Activated CD4-positive, alpha-beta memory T cell treated with anti-CD3 and anti-CD28 coated beads for 36 hours (primary cell): ENCODE measurements at regions not wholly inside any gene's neighbourhood (a gene's known extent, or its start where the extent isn't known, plus 50 kb on each side); places are given as distances from the start of the nearest gene placed in this dataset.
"Not testable (repeated sequence)": the region's sequence is repeated elsewhere in the genome, so short reads cannot be mapped to it uniquely, and the experiment has no call there.

Source experiments
- CTCF ChIA-PET: fragments of 350-600 bp; sonication (Branson Sonifier 250); formaldehyde crosslinking; loops from one replicate; lab custom pipeline; 2021; ENCODE audit warnings: antibody characterized with exemption, inconsistent platforms; lab: Charles Lee
- POLR2A ChIA-PET: fragments of 350-600 bp; sonication (Branson Sonifier 250); formaldehyde crosslinking; loops from one replicate; lab custom pipeline; 2021; ENCODE audit warnings: antibody characterized with exemption; lab: Charles Lee
- DNase-seq: peaks from one replicate; pipeline ENCODE4 v3.0.0-alpha.2; 2020
- H3K27ac Mint-ChIP-seq: one replicate; pipeline ENCODE4 v1.8.0; 2021; ENCODE audit warnings: mixed read lengths
- H3K27me3 Mint-ChIP-seq: one replicate; pipeline ENCODE4 v1.8.0; 2021; ENCODE audit warnings: mixed read lengths
- H3K36me3 Mint-ChIP-seq: one replicate; pipeline ENCODE4 v1.8.0; 2021; ENCODE audit warnings: mixed read lengths
- H3K4me1 Mint-ChIP-seq: one replicate; pipeline ENCODE4 v1.8.0; 2021; ENCODE audit warnings: low read depth, mixed read lengths
- H3K4me3 Mint-ChIP-seq: one replicate; pipeline ENCODE4 v1.8.0; 2021; ENCODE audit warnings: mild to moderate bottlenecking, mixed read lengths
- H3K9me3 Mint-ChIP-seq: one replicate; pipeline ENCODE4 v1.8.0; 2021; ENCODE audit warnings: mixed read lengths
- intact Hi-C: fragments of 100-400 bp; cut with micrococcal nuclease; formaldehyde crosslinking; loops from one replicate; pipeline ENCODE4 v1.15.1; 2023

- POLR2A ChIA-PET, result interaction anchor here (0.6 kb wide), 1 partner anchor 1686 kb away, joined by 3 read pairs; no protein-coding TSS in a partner anchor
- Mint-ChIP-seq H3K36me3 (no peaks in the 10 kb centered on the region), H3K9me3 (no peaks in the 10 kb centered on the region), H3K27me3 (no peaks in the 10 kb centered on the region), H3K4me1 (no peaks in the 10 kb centered on the region), H3K27ac (no peak overlapping the region), H3K4me3 (no peak overlapping the region)
- intact Hi-C loops, result no loop called here
- CTCF ChIA-PET, result no interaction called here
- DNase-seq, result no peak
These were observed 109.2 kb downstream of the ZNF486 start for GRCh38 chr19:20276011-20276731.

- POLR2A ChIA-PET, result no interaction called here
- Mint-ChIP-seq H3K36me3 (no peaks in the 10 kb centered on the region), H3K27ac (no peak overlapping the region), H3K9me3 (no peaks in the 10 kb centered on the region), H3K27me3 (no peaks in the 10 kb centered on the region), H3K4me1 (no peaks in the 10 kb centered on the region), H3K4me3 (no peak overlapping the region)
- CTCF ChIA-PET, result no interaction called here
- DNase-seq, result no peak
- intact Hi-C loops, result no loop called here
These were observed 107.0 kb downstream of the ZNF486 start for GRCh38 chr19:20273951-20274570.

DNA sequence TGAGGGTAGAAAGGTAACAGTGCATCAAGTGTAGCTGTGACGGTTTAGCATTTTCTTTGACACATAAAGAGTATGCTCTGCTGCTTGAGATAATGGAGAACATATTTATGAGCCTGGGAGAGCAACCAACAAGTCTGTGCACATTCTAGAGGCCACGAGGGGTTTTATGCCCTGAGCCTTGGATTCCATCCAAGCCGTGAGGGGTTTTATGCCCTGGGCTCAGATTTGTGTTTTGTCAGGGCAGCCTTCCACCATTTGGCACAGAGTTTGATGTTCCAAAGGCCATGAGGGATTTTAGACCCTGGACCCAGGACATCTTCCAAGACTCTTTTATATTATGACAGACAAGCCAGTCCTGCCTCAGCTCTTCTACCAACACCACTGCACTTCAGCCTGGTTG is 106.4 kb downstream of the ZNF486 start:
- no peaks in the 10 kb centered on the region for H3K36me3 Mint-ChIP-seq
- DNase-seq, result no peak

DNA sequence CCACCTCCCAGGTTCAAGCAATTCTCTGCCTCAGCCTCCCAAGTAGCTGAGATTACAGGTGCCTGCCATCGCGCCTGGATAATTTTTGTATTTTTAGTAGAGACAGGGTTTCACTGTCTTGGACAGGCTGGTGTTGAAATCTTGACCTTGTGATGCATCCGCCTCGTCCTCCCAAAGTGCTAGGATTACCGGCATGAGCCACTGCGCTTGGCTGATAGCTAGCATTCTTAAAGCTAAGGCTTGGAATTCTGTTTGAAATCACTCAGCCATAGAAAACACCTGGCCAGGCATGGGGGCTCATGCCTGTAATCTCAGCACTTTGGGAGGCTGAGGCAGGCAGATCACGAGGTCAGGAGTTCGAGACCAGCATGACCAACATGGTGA is 105.6 kb downstream of the ZNF486 start:
- H3K36me3 Mint-ChIP-seq, CTCF ChIA-PET, H3K27ac Mint-ChIP-seq, H3K9me3 Mint-ChIP-seq, H3K4me3 Mint-ChIP-seq, H3K4me1 Mint-ChIP-seq, H3K27me3 Mint-ChIP-seq, DNase-seq, POLR2A ChIA-PET, intact Hi-C loops: not testable (repeated sequence)

More for the DNA sequence above, 106.4 kb downstream of the ZNF486 start:
- intact Hi-C loops, result no loop called here
- no peak overlapping the region for H3K27ac Mint-ChIP-seq
- CTCF ChIA-PET, result no interaction called here
- H3K4me1 Mint-ChIP-seq, result no peaks in the 10 kb centered on the region
- no peak overlapping the region for H3K4me3 Mint-ChIP-seq
- no peaks in the 10 kb centered on the region for H3K9me3 Mint-ChIP-seq
- POLR2A ChIA-PET, result no interaction called here
- H3K27me3 Mint-ChIP-seq, result no peaks in the 10 kb centered on the region

DNA sequence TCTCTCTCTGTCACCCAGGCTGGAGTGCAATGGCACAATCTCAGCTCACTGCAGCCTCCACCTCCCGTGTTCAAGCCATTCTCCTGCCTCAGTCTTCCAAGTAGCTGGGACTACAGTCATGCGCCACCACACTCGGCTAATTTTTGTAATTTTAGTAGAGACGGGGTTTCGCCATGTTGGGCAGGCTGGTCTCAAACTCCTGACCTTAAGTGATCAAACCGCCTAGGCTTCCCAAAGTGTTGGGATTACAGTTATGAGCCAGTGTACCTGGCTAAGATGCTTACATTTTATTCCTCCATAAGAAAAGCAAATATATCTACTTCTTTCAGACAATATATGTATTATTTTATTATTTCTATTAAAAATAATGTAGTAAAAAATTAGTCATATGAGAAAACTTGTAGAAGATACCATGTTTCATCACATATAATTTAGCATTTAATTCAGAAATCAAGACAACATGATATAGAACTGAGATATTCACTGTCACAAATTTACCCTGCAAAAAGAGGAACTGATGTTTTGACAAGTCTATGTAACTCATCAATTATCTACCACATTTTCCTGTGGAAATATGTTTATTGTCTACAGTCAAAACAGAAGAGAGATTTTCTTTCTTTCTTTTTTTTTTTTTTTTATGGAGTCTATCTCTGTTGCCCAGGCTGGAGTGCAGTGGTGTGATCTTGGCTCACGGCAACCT is 105.1 kb downstream of the ZNF486 start:
- POLR2A ChIA-PET, H3K4me3 Mint-ChIP-seq, H3K9me3 Mint-ChIP-seq, intact Hi-C loops, H3K27ac Mint-ChIP-seq, H3K27me3 Mint-ChIP-seq, H3K36me3 Mint-ChIP-seq, H3K4me1 Mint-ChIP-seq, DNase-seq, CTCF ChIA-PET: not testable (repeated sequence)

- Mint-ChIP-seq H3K9me3 (no peaks in the 10 kb centered on the region), H3K4me3 (no peak overlapping the region), H3K27me3 (no peaks in the 10 kb centered on the region), H3K4me1 (no peaks in the 10 kb centered on the region), H3K27ac (no peak overlapping the region), H3K36me3 (no peaks in the 10 kb centered on the region)
- DNase-seq, result no peak
- intact Hi-C loops, result no loop called here
- ChIA-PET CTCF (no interaction called here), POLR2A (no interaction called here)
These were observed 104.4 kb downstream of the ZNF486 start for GRCh38 chr19:20271215-20271926.

DNA sequence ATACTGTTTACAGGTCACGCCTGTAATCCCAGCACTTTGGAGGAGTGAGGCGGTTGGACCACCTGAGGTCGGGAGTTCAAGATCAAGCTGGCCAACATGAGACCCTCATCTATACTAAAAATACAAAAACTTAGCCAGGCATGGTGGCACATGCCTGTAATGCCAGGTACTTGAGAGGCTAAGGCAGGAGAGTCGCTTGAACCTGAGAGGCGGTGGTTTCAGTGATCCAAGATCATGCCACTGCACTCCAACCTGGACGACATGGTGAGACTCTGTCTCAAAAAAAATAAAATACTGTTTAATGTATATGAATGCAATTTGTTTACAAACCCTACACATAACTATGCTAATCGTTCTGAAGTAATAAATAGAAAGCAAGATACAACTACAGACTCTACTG is 102.4 kb downstream of the ZNF486 start:
- ChIA-PET POLR2A (no interaction called here), CTCF (no interaction called here)
- no peak overlapping the region for H3K4me3 Mint-ChIP-seq
- H3K4me1 Mint-ChIP-seq, result no peaks in the 10 kb centered on the region
- H3K9me3 Mint-ChIP-seq, result no peaks in the 10 kb centered on the region
- no peak overlapping the region for H3K27ac Mint-ChIP-seq
- no peak for DNase-seq
- H3K36me3 Mint-ChIP-seq, result no peaks in the 10 kb centered on the region
- intact Hi-C loops, result no loop called here
- no peaks in the 10 kb centered on the region for H3K27me3 Mint-ChIP-seq

DNA sequence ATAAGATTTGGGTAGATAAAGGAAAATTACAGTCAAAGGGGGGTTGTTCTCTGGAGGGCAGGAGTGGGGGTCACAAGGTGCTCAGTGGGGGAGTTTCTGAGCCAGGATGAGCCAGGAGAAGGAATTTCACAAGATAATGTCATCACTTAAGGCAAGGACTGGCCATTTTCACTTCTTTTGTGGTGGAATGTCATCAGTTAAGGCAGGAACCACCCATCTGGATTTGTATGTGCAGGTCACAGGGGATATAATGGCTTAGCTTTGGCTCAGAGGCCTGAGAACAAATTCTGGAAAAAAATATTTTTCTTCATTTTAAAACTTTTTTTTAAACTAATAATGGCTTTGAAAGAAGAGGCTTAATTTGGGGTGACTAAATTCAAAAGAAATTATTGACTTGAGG is 94.5 kb downstream of the ZNF486 start:
- POLR2A ChIA-PET, H3K4me1 Mint-ChIP-seq: not testable (repeated sequence)
- peaks cover 12% of the 10 kb centered on the region for H3K27me3 Mint-ChIP-seq

GRCh38 chr19:20260738-20261137 is 93.7 kb downstream of the ZNF486 start:
- H3K4me1 Mint-ChIP-seq, CTCF ChIA-PET, H3K4me3 Mint-ChIP-seq, H3K36me3 Mint-ChIP-seq, POLR2A ChIA-PET, H3K27ac Mint-ChIP-seq, DNase-seq, H3K9me3 Mint-ChIP-seq, intact Hi-C loops: not testable (repeated sequence)
- H3K27me3 Mint-ChIP-seq, result peaks cover 12% of the 10 kb centered on the region

More for the DNA sequence above, 94.5 kb downstream of the ZNF486 start:
- H3K4me3 Mint-ChIP-seq, intact Hi-C loops, DNase-seq, H3K9me3 Mint-ChIP-seq, H3K27ac Mint-ChIP-seq, H3K36me3 Mint-ChIP-seq: not testable (repeated sequence)
- CTCF ChIA-PET, result interaction anchor here (1.4 kb wide), 1 partner anchor 14 kb away, joined by 6 read pairs; no protein-coding TSS in a partner anchor

GRCh38 chr19:20259615-20260014 is 92.6 kb downstream of the ZNF486 start:
- ChIA-PET CTCF (no interaction called here), POLR2A (no interaction called here)
- no peaks in the 10 kb centered on the region for H3K36me3 Mint-ChIP-seq
- intact Hi-C loops, result no loop called here
- H3K4me1 Mint-ChIP-seq, result no peaks in the 10 kb centered on the region
- no peak for DNase-seq
- no peak overlapping the region for H3K27ac Mint-ChIP-seq
- peaks cover 12% of the 10 kb centered on the region for H3K27me3 Mint-ChIP-seq
- no peak overlapping the region for H3K4me3 Mint-ChIP-seq
- no peaks in the 10 kb centered on the region for H3K9me3 Mint-ChIP-seq

DNA sequence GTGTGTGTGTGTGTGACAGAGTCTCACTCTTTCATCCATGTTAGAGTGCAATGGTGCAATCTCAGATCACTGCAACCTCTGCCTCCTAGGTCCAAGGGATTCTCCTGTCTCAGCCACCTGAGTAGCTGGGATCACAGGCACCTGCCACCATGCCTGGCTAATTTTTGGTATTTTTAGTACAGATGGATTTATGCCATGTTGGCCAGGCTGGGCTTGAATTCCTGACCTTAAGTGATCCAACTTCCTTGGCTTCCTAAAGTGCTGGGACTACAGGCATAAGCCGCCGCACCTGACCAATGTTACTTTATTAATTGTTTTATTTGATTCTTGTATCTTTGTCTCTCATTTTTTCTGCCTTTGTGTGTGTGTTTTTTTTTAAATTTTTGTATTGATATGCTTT is 89.6 kb downstream of the ZNF486 start:
- Mint-ChIP-seq H3K4me1 (no peaks in the 10 kb centered on the region), H3K27ac (no peak overlapping the region), H3K4me3 (no peak overlapping the region), H3K36me3 (no peaks in the 10 kb centered on the region), H3K27me3 (peaks cover 10% of the 10 kb centered on the region), H3K9me3 (no peaks in the 10 kb centered on the region)
- ChIA-PET POLR2A (no interaction called here), CTCF (interaction anchor here (0.6 kb wide), 1 partner anchor 114 kb away, joined by 3 read pairs; no protein-coding TSS in a partner anchor)
- intact Hi-C loops, result no loop called here
- DNase-seq, result no peak

- DNase-seq, result no peak
- peaks cover 1% of the 10 kb centered on the region for H3K27me3 Mint-ChIP-seq
- ChIA-PET POLR2A (no interaction called here), CTCF (no interaction called here)
- H3K27ac Mint-ChIP-seq, result no peak overlapping the region
- no peak overlapping the region for H3K4me3 Mint-ChIP-seq
- H3K4me1 Mint-ChIP-seq, result no peaks in the 10 kb centered on the region
- intact Hi-C loops, result no loop called here
- no peaks in the 10 kb centered on the region for H3K9me3 Mint-ChIP-seq
- H3K36me3 Mint-ChIP-seq, result no peaks in the 10 kb centered on the region
These were observed 87.1 kb downstream of the ZNF486 start for GRCh38 chr19:20254121-20254520.
